ENCODE measurements at regions not wholly inside any gene's neighbourhood (a gene's known extent, or its start where the extent isn't known, plus 50 kb on each side); places are given as distances from the start of the nearest gene placed in this dataset.

DNA sequence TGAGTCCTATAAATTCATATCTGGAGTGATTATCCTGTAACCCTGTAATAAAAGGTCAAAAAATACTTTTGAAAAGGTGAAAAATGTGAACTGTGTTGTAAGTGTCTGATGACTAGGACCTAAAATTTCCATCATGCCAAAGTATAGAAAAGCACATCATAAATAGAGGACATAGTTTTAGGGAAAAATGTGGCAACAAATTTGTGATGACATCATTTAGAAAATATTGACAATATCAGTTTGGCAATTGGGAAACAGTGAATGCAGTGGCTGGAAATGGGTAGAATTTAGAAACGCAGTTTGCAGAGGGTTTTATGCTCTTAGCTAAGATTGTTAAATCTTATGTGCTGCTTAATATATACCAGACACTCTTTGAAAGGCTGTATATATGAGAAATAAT is 1464.8 kb downstream of the RAPGEF2 start:
- H3K9ac ChIP-seq (replicated peaks in 1 of 4; ENCODE audit: extremely low read depth in 1 of 4, low read depth in 3 of 4, low read length in 3 of 4), result no peak overlapping the region
- no peak for FAIRE-seq
- POLR2A ChIA-PET (ENCODE audit: partially characterized antibody), result no interaction called here
- TF ChIP-seq SP4 (IDR thresholded peaks at IDR 0.05; ENCODE audit: low read length), result no peak
- TF ChIP-seq TCF12 (IDR thresholded peaks at IDR 0.05; ENCODE audit: low read depth, low read length), result no peak
- no peak for TF ChIP-seq EGR1 (IDR thresholded peaks at IDR 0.05; ENCODE audit: borderline replicate concordance, low read depth, low read length)
- no peak for TF ChIP-seq RFX5 (IDR thresholded peaks at IDR 0.05; ENCODE audit: borderline replicate concordance, low read depth, low read length)
- no peak for TF ChIP-seq E2F6 (IDR thresholded peaks at IDR 0.05)
- TF ChIP-seq GTF2F1 (IDR thresholded peaks at IDR 0.05; ENCODE audit: borderline replicate concordance, low read depth, low read length), result no peak
- TF ChIP-seq CBX5 (IDR thresholded peaks at IDR 0.05; ENCODE audit: low read depth, low read length), result no peak
- no peak for TF ChIP-seq POLR2A (IDR thresholded peaks at IDR 0.05; ENCODE audit: control extremely low read depth in 1 of 2, low read depth in 2 of 2, low read length in 2 of 2)
- TF ChIP-seq POU5F1 (IDR thresholded peaks at IDR 0.05; ENCODE audit: low read depth, low read length), result no peak
- no peak for TF ChIP-seq ZNF274 (IDR thresholded peaks at IDR 0.05; ENCODE audit: borderline replicate concordance, extremely low read depth, low read length)
- no peak for TF ChIP-seq EZH2 (IDR thresholded peaks at IDR 0.05; ENCODE audit: low read depth, low read length, severe bottlenecking)
- TF ChIP-seq EP300 (IDR thresholded peaks at IDR 0.05; ENCODE audit: borderline replicate concordance in 1 of 2, low read depth in 2 of 2, low read length in 2 of 2), result no peak
- no peak for TF ChIP-seq SIRT6 (IDR thresholded peaks at IDR 0.05; ENCODE audit: low read length)
- no peak for TF ChIP-seq TBP (IDR thresholded peaks at IDR 0.05; ENCODE audit: low read depth, low read length)

More for the DNA sequence above, 1464.8 kb downstream of the RAPGEF2 start:
- DNase-seq (ENCODE audit: low read depth in 1 of 2, low spot score in 2 of 2), result no peak
- CTCF ChIA-PET (ENCODE audit: partially characterized antibody), result no interaction called here
- no peaks in the 10 kb centered on the region for H3K4me1 ChIP-seq (replicated peaks in 1 of 4; ENCODE audit: control insufficient read depth in 3 of 4, insufficient read depth in 4 of 4, low read length in 3 of 4)
- no peak overlapping the region for H2BK5ac ChIP-seq (ENCODE audit: low read depth, low read length)
- H3K79me1 ChIP-seq (ENCODE audit: low read depth, low read length), result no peaks in the 10 kb centered on the region
- H4K5ac ChIP-seq (ENCODE audit: insufficient read length, low read depth, low read length), result no peak overlapping the region
- H2BK12ac ChIP-seq (ENCODE audit: low read depth, low read length), result no peak overlapping the region
- no peaks in the 10 kb centered on the region for H4K20me1 ChIP-seq (replicated peaks in 1 of 2; ENCODE audit: control insufficient read depth in 1 of 2, insufficient read depth in 2 of 2, low read length in 2 of 2)
- 95% methylated on average over 1 of the region's 1 CpG; no CpG with 5 or more reads in 1 of the 2 experiments for WGBS, 2 experiments (ENCODE audit: extremely low coverage in 1 of 2, insufficient coverage in 1 of 2, insufficient read length in 1 of 2, insufficient replicate concordance in 2 of 2, low coverage in 1 of 2, low lambda C conversion rate in 2 of 2, missing lambda C conversion rate in 1 of 2)
- H2BK15ac ChIP-seq (ENCODE audit: low read length), result no peak overlapping the region
- no peaks in the 10 kb centered on the region for H3K9me3 ChIP-seq (ENCODE audit: insufficient read depth in 2 of 2, low read depth in 1 of 2, low read length in 1 of 2)
- H4K91ac ChIP-seq (replicated peaks; ENCODE audit: insufficient read length, low read length), result no peak overlapping the region
- H2BK20ac ChIP-seq (ENCODE audit: low read length), result no peak overlapping the region
- H4K8ac ChIP-seq (ENCODE audit: extremely low read depth, insufficient read depth, low read length), result no peak overlapping the region
- H3K27me3 ChIP-seq (replicated peaks in 1 of 4; ENCODE audit: control insufficient read depth in 3 of 4, extremely low read depth in 1 of 4, insufficient read depth in 3 of 4, low read length in 3 of 4), result no peaks in the 10 kb centered on the region; a peak in 1 of 7 replicates
- H2BK120ac ChIP-seq (replicated peaks; ENCODE audit: low read depth, low read length), result no peak overlapping the region
- no peak overlapping the region for H3K14ac ChIP-seq (ENCODE audit: insufficient read length)
- no peak overlapping the region for H2AK5ac ChIP-seq (ENCODE audit: low read depth, low read length)
- H3K18ac ChIP-seq (ENCODE audit: extremely low read depth, low read length), result no peak overlapping the region
- no peak overlapping the region for H3K4me2 ChIP-seq (ENCODE audit: insufficient read depth in 1 of 2, low read depth in 2 of 2, low read length in 2 of 2)
- no peaks in the 10 kb centered on the region for H3K36me3 ChIP-seq (ENCODE audit: control insufficient read depth in 2 of 4, insufficient read depth in 4 of 4, low read length in 3 of 4)
- H3K79me2 ChIP-seq (ENCODE audit: control insufficient read depth in 1 of 2, insufficient read depth in 2 of 2, low read length in 2 of 2), result no peaks in the 10 kb centered on the region
- H2AFZ ChIP-seq (ENCODE audit: low read length), result no peak overlapping the region
- no peak overlapping the region for H3K56ac ChIP-seq (replicated peaks; ENCODE audit: insufficient read length, low read depth, low read length)
- no peaks in the 10 kb centered on the region for H3K23me2 ChIP-seq (ENCODE audit: low read depth, low read length)
- H3K4ac ChIP-seq (replicated peaks; ENCODE audit: insufficient read length, low read depth, low read length), result no peak overlapping the region
- no peak overlapping the region for H3K27ac ChIP-seq (ENCODE audit: low read depth, low read length)
- H3K4me3 ChIP-seq (ENCODE audit: extremely low read depth in 1 of 4, insufficient read depth in 2 of 4, low read depth in 3 of 4, low read length in 4 of 4), result no peak overlapping the region
- H3K23ac ChIP-seq (ENCODE audit: insufficient read length), result no peak overlapping the region

All from H1 (cell line).